ENCODE measurements at regions not wholly inside any gene's neighbourhood (a gene's known extent, or its start where the extent isn't known, plus 50 kb on each side); places are given as distances from the start of the nearest gene placed in this dataset.

DNA sequence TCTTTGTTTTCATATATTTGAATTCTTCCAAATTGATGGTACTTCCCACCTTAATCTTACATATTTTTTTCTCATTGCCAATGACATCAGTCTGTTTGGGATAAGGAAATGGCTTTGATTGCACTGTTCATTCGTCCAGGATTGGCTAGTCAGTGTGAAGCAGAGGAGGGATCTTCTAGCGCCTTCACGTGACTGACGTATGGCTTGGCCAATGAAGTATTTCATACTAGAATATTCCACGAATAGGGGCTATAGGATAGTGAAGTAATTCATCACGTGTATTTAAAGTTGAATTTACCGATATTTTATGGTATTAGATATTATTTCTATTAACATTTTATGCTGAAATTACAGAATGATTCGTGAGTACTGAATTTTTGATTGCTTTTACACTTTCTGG, 178.7 kb upstream of the ZFHX3 start:
- DNase-seq (ENCODE audit: extremely low spot score, insufficient read length, low read depth) (no peak), FAIRE-seq (no peak)

GRCh38 chr16:73225983-73226382, 178.1 kb upstream of the ZFHX3 start:
- DNase-seq (ENCODE audit: extremely low spot score, insufficient read length, low read depth) (no peak), FAIRE-seq (no peak)

- FAIRE-seq (no peak), DNase-seq (ENCODE audit: extremely low spot score, insufficient read length, low read depth) (no peak)
Observed at GRCh38 chr16:73220836-73221235, 172.9 kb upstream of the ZFHX3 start.

GRCh38 chr16:73219176-73219575, 171.2 kb upstream of the ZFHX3 start:
- DNase-seq (ENCODE audit: extremely low spot score, insufficient read length, low read depth) (no peak), FAIRE-seq (no peak)

DNA sequence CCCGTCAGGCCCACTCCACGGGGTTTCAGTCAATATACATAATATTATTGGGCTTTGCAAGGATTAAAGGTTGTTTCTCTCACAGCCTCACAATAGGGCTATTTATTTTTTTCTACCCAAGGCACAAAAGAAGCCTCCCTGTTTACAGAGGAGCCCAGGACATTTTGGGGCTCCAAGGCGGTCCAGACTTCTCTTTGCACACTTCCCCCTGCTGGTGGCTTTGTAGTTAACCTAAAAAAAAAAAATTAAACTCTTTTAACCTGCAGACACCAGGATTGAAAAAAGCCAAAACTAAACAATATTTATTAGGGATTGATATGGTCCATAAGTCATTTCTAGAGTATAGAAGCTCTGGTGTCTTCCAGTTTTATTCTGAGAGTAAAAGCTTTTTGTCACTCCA, 169.7 kb upstream of the ZFHX3 start:
- DNase-seq (ENCODE audit: extremely low spot score, insufficient read length, low read depth) (no peak), FAIRE-seq (no peak)

GRCh38 chr16:73216932-73217331, 169.0 kb upstream of the ZFHX3 start:
- no peak for FAIRE-seq
- DNase-seq (ENCODE audit: extremely low spot score, insufficient read length, low read depth): no peak

- DNase-seq (ENCODE audit: extremely low spot score, insufficient read length, low read depth): no peak
- FAIRE-seq: no peak
Observed at GRCh38 chr16:73215678-73216377, 167.9 kb upstream of the ZFHX3 start.

DNA sequence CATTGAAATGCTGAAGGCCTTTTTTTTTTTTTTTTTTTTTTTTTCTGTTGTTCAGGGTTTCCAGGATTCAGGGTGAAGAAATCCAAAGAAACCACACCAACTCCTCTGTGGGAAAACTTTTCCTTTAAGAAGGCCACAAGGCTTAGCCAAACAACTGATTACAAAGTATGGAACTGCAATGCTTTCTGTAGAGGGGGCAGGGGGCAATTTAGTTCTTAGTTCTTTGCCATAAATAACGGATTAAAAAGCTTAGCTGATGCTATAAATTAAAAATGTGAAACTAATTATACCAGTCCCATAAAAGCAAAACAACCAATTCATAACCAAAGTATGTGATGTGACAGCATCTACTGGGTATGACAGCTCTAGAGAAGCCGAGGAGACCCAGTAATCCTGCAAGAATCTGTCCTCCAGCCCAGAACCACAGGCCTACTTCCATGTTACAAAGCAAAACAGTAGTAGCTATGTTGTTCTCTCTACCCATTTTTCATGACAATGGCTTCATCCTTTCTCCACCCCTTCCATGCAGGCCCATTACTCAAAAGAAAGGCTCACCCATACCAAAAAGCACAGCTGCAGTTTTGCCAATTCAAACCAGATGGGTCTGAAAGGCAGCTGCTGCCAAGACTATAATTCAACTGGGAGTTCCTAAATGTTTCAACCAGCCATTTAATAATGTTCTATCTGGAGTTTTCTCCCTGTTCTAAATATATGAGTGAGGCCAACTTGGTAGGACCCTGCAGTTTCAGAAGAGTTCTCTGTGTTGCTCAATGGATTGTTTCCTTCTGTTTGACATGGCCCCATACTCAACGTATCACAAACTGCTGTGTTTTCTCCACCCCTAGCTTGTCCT, 167.1 kb upstream of the ZFHX3 start:
- FAIRE-seq: no peak

GRCh38 chr16:73213732-73214455, 166.0 kb upstream of the ZFHX3 start:
- FAIRE-seq: no peak
- no peak for DNase-seq (ENCODE audit: extremely low spot score, insufficient read length, low read depth)

More for the DNA sequence above, 167.1 kb upstream of the ZFHX3 start:
- DNase-seq (ENCODE audit: extremely low spot score, insufficient read length, low read depth): no peak

- no peak for DNase-seq (ENCODE audit: extremely low spot score, insufficient read length, low read depth)
- no peak for FAIRE-seq
Observed at GRCh38 chr16:73212431-73212830, 164.5 kb upstream of the ZFHX3 start.

GRCh38 chr16:73210686-73211085, 162.8 kb upstream of the ZFHX3 start:
- no peak for FAIRE-seq
- DNase-seq (ENCODE audit: extremely low spot score, insufficient read length, low read depth): no peak

DNA sequence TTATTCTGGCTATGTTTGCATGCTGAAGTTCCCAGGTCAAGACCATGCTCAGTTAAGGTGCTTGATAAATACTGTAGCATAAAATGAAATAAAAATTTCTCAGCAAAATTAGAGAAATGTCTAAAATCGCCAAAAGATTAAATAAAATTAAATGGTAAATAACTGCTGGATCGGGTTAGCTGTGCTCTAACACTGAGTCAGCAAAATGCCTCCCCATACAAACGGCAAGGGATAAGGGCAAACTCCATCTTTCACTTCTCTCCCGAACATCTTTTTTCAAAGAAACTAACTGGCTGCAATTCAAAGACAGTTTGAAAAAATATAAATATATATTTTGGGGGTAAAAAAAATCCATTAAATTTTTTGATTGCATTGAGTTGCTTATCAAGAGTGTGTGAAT, 162.2 kb upstream of the ZFHX3 start:
- no peak for DNase-seq (ENCODE audit: extremely low spot score, insufficient read length, low read depth)

GRCh38 chr16:73209190-73209589, 161.3 kb upstream of the ZFHX3 start:
- FAIRE-seq: no peak
- DNase-seq (ENCODE audit: extremely low spot score, insufficient read length, low read depth): no peak

More for the DNA sequence above, 162.2 kb upstream of the ZFHX3 start:
- FAIRE-seq: no peak

- FAIRE-seq (no peak), DNase-seq (ENCODE audit: extremely low spot score, insufficient read length, low read depth) (no peak)
Observed at GRCh38 chr16:73206151-73206707, 158.3 kb upstream of the ZFHX3 start.

DNA sequence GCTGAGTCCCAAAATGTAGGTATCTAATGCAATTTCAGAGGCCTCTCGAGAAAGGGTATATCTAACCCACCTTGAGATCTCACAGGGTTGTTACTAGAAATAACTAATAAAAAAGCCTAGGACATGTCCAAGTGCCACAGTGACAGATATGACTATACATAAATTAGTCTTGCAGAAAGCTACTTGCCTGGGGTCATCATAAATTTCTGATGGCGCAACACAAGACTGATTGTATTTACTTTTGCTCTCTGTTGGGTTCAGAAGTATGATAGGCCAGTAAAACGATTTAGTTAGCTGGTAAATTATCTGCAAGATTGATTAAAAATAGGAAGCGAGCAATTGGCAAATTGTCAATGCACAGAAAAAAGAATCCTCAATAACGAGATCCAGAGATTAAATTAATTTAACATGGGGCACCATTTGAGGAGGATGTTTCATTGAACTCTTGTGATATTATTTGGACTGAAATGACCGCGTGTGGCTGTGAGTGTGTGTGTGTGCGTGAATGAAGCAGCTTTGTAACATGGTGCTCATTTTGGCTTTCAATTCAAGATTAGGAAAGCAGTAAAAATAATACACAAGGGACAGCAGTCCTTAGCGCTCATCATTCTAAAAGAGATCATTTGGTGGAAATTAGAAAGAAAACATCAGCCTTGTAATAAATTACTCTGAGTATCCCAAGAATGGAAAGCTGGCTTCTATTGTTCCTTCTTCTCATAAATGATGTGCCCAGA, 157.4 kb upstream of the ZFHX3 start:
- FAIRE-seq (no peak), DNase-seq (ENCODE audit: extremely low spot score, insufficient read length, low read depth) (no peak)

- FAIRE-seq: no peak
- no peak for DNase-seq (ENCODE audit: extremely low spot score, insufficient read length, low read depth)
Observed at GRCh38 chr16:73204359-73205152, 156.6 kb upstream of the ZFHX3 start.

DNA sequence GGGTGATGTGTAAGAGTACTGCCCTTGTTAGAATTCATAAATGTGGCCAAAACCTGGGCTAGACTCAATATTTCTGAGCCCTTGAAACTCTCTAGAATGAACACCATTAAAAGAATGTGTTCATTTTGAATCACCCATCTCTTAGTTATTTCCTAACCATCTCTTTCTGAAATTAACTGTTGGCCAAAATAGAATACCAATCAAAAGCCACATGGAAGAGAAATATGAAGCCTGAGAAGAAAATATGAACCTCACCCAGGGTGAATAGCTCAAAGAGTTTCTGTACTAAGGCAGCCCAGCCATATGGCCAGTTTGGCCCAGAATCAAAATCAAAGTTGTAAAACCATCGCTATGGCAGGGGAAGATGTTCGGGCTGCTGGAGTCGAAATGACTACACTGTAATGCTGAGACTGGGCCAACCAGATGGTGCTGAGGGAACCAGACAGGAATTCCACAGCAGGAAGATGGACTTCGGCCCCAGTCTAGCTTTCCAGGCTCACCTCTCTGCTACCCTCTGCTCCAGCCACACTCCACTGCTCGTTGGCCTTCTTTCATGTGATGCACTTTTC, 154.3 kb upstream of the ZFHX3 start:
- FAIRE-seq (no peak), DNase-seq (ENCODE audit: extremely low spot score, insufficient read length, low read depth) (no peak)

DNA sequence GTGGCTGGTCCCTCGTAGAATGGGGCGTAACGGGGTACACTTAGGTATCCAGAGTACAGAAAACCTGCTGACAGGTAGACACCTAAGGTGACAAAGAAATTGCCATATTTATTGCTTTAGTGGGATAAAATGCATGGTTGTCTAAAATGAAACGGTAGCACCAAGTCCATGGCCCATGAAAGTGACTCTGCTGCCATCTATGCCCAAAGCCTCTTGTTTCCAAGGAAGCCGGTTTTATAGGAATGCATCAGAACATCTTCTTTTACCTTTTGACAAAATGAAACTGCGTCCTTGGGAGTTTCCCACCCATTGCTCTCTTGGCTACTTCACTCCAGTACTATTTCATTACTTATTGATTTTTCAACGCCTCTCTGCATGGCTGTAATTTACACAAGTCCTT, 151.3 kb upstream of the ZFHX3 start:
- FAIRE-seq: no peak
- DNase-seq (ENCODE audit: extremely low spot score, insufficient read length, low read depth): no peak

- FAIRE-seq (no peak), DNase-seq (ENCODE audit: extremely low spot score, insufficient read length, low read depth) (no peak)
Observed at GRCh38 chr16:73198481-73198880, 150.6 kb upstream of the ZFHX3 start.
